Naive thymus-derived CD4-positive, alpha-beta T cell (primary cell): ENCODE measurements at regions not wholly inside any gene's neighbourhood (a gene's known extent, or its start where the extent isn't known, plus 50 kb on each side); places are given as distances from the start of the nearest gene placed in this dataset.
A peak's percentile ranks its signal among the peaks of the same experiment; 100 is the strongest.

Experiments used
- ATAC-seq: fragments of 150-1000 bp; cut with Tn5 transposase; 2 replicates; pipeline ENCODE4 v1.10.0; 2021; ENCODE audit warnings: mild to moderate bottlenecking, moderate library complexity
- CTCF ChIA-PET: fragments of 350-600 bp; sonication (Branson Sonifier 250); formaldehyde crosslinking; loops from one replicate; lab custom pipeline; 2021; ENCODE audit warnings: antibody characterized with exemption; lab: Charles Lee
- POLR2A ChIA-PET: fragments of 350-600 bp; sonication (Branson Sonifier 250); formaldehyde crosslinking; loops from one replicate; lab custom pipeline; 2021; ENCODE audit warnings: antibody characterized with exemption, inconsistent platforms; lab: Charles Lee
- DNase-seq, 9 donors: peaks; one replicate each; pipeline versions ENCODE4 v3.0.0 to v3.0.0-alpha.2; 2020 to 2022; ENCODE audit warnings: mixed read lengths in 1 of 9
- H3K27ac ChIP-seq: one replicate; pipeline ENCODE4 v1.7.0; 2013; ENCODE audit warnings: mild to moderate bottlenecking, low read depth, low read length, moderate library complexity
- H3K27me3 ChIP-seq, 2 donors: one replicate each; pipeline ENCODE4 v1.7.0; 2013; ENCODE audit warnings: low read length in 2 of 2, mild to moderate bottlenecking in 2 of 2, moderate library complexity in 2 of 2; ENCODE audit not compliant: control insufficient read depth in 2 of 2, insufficient read depth in 2 of 2
- H3K36me3 ChIP-seq, 3 experiments: 1 replicate in 2 of 3; 2 replicates in 1 of 3; pipeline ENCODE4 v1.7.0; 2013; ENCODE audit warnings: low read length in 3 of 3, mild to moderate bottlenecking in 3 of 3, moderate library complexity in 1 of 3; ENCODE audit not compliant: insufficient read depth in 3 of 3, control insufficient read depth in 2 of 3
- H3K4me1 ChIP-seq, 2 donors: one replicate each; pipeline ENCODE4 v1.7.0; 2013; ENCODE audit warnings: low read length in 2 of 2, mild to moderate bottlenecking in 2 of 2, moderate library complexity in 1 of 2; ENCODE audit not compliant: control insufficient read depth in 2 of 2, insufficient read depth in 2 of 2
- H3K4me3 ChIP-seq: 2 replicates; pipeline ENCODE4 v1.7.0; 2013; ENCODE audit warnings: mild to moderate bottlenecking, low read length
- H3K9me3 ChIP-seq, 3 experiments: 1 replicate in 2 of 3; 2 replicates in 1 of 3; pipeline ENCODE4 v1.7.0; 2013; ENCODE audit warnings: low read length in 3 of 3; ENCODE audit not compliant: control insufficient read depth in 2 of 3
- H3K27ac Mint-ChIP-seq, 9 donors: one replicate each; pipeline ENCODE4 v1.8.0; 2020 to 2022; ENCODE audit warnings: mixed read lengths in 9 of 9, mild to moderate bottlenecking in 8 of 9, moderate library complexity in 5 of 9, inconsistent platforms in 2 of 9
- H3K27me3 Mint-ChIP-seq, 5 donors: one replicate each; pipeline ENCODE4 v1.8.0; 2021 to 2022; ENCODE audit warnings: mixed read lengths in 5 of 5, mild to moderate bottlenecking in 1 of 5
- H3K36me3 Mint-ChIP-seq, 5 donors: one replicate each; pipeline ENCODE4 v1.8.0; 2020 to 2022; ENCODE audit warnings: mixed read lengths in 5 of 5, mild to moderate bottlenecking in 3 of 5, inconsistent platforms in 1 of 5
- H3K4me1 Mint-ChIP-seq, 7 donors: one replicate each; pipeline ENCODE4 v1.8.0; 2020 to 2022; ENCODE audit warnings: mixed read lengths in 7 of 7, mild to moderate bottlenecking in 3 of 7, inconsistent platforms in 1 of 7
- H3K4me3 Mint-ChIP-seq, 10 donors: one replicate each; pipeline ENCODE4 v1.8.0; 2020 to 2022; ENCODE audit warnings: mild to moderate bottlenecking in 10 of 10, mixed read lengths in 10 of 10, moderate library complexity in 6 of 10, inconsistent platforms in 2 of 10
- H3K9me3 Mint-ChIP-seq, 11 donors: one replicate each; pipeline ENCODE4 v1.8.0; 2020 to 2022; ENCODE audit warnings: mixed read lengths in 11 of 11, mild to moderate bottlenecking in 4 of 11, inconsistent platforms in 1 of 11, moderate library complexity in 1 of 11
- intact Hi-C, 2 donors: fragments of 100-400 bp; cut with micrococcal nuclease; formaldehyde crosslinking; loops; one replicate each; pipeline ENCODE4 v1.15.1; 2023

DNA sequence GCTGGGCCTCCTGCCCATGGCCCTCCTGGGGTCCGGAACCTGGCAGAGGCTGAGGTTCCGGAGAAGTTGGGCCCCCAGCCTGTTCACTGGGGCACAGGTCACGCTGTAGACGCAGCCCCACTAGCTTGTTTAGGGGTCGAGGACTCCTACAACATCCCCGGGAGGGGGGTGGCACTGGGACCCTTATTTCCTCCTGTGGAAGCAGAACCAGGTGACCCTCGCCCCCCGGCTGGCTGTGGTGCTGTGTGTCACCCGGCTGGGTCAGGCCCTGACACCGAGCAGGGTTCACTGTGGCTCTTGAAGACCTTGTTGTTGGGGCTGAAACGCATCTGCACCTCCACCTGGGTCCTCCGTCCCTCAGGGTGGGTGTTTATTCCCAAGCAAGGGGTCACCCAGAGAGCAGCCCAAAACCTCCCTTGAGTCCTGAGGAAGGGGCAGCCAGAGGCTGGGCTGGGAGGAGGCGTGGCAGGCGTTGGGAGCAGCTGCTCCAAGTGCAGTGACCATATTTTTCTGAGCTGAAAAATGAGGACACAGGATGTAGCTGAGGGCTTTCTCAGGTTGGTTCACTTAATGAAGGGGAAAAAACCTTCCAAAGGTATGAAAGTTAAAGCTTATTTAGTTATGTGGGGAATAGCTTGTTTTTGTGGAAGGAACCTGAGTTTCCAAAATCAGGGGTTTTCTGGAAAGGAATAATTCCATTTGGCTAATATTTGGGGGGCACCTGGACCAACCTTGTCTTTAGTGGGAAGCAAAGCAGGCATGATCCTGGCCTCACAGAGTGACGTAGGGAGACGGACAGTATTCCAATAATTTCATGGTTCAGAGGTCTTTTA, 164.7 kb upstream of the IER5L start:
- Mint-ChIP-seq H3K4me1 (peaks cover 0 to 9% (median 6%) of the 10 kb centered on the region in 7 donors), H3K36me3 (no peaks in the 10 kb centered on the region), H3K27ac (peak overlapping the region in 1 of 9 donors; percentile 38), H3K4me3 (no peak overlapping the region), H3K27me3 (peaks cover 0 to 2% (median 0%) of the 10 kb centered on the region in 5 donors), H3K9me3 (peaks cover 0 to 2% (median 0%) of the 10 kb centered on the region in 11 donors)
- H3K4me3 ChIP-seq = no peak overlapping the region
- no peaks in the 10 kb centered on the region for H3K4me1 ChIP-seq
- intact Hi-C loops = no loop called here
- no peak overlapping the region for H3K27ac ChIP-seq
- DNase-seq (no peak), ATAC-seq (no peak)
- no peaks in the 10 kb centered on the region for H3K27me3 ChIP-seq
- ChIA-PET CTCF (interaction anchor here (0.7 kb wide), 1 partner anchor 17 kb away, joined by 3 read pairs; no protein-coding TSS in a partner anchor), POLR2A (interaction anchor here (0.7 to 0.9 kb wide), 2 partner anchors 8 to 107 kb away, joined by 3 read pairs; no protein-coding TSS in a partner anchor)
- no peaks in the 10 kb centered on the region for H3K36me3 ChIP-seq
- H3K9me3 ChIP-seq = no peaks in the 10 kb centered on the region

DNA sequence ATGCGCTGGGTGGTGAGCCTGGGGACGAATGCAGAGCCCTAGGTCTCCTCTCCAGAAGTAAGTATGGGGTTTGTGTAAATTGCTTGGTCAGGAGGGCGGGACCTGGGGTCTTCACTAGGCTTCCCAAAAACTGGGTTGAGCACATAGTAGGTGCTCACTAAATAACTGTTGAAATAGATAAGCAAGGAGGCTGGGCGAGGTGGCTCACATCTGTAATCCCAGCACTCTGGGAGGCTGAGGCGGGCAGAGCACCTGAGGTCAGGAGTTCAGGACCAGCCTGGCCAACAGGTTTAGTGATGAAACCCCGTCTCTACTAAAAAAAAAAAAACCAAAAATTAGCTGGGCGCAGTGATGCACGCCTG, 163.9 kb upstream of the IER5L start:
- CTCF ChIA-PET = no interaction called here
- Mint-ChIP-seq H3K36me3 (no peaks in the 10 kb centered on the region), H3K27me3 (peaks cover 0 to 5% (median 0%) of the 10 kb centered on the region in 5 donors), H3K27ac (no peak overlapping the region), H3K9me3 (peaks cover 0 to 2% (median 0%) of the 10 kb centered on the region in 11 donors), H3K4me1 (peaks cover 0 to 10% (median 6%) of the 10 kb centered on the region in 7 donors), H3K4me3 (no peak overlapping the region)
- Histone ChIP-seq H3K4me1 (no peaks in the 10 kb centered on the region), H3K27ac (no peak overlapping the region), H3K4me3 (no peak overlapping the region), H3K27me3 (no peaks in the 10 kb centered on the region), H3K9me3 (no peaks in the 10 kb centered on the region), H3K36me3 (no peaks in the 10 kb centered on the region)
- POLR2A ChIA-PET = interaction anchor here (0.7 kb wide), 1 partner anchor 106 kb away, joined by 3 read pairs; no protein-coding TSS in a partner anchor
- no peak for DNase-seq
- intact Hi-C loops = no loop called here
- ATAC-seq = no peak

DNA sequence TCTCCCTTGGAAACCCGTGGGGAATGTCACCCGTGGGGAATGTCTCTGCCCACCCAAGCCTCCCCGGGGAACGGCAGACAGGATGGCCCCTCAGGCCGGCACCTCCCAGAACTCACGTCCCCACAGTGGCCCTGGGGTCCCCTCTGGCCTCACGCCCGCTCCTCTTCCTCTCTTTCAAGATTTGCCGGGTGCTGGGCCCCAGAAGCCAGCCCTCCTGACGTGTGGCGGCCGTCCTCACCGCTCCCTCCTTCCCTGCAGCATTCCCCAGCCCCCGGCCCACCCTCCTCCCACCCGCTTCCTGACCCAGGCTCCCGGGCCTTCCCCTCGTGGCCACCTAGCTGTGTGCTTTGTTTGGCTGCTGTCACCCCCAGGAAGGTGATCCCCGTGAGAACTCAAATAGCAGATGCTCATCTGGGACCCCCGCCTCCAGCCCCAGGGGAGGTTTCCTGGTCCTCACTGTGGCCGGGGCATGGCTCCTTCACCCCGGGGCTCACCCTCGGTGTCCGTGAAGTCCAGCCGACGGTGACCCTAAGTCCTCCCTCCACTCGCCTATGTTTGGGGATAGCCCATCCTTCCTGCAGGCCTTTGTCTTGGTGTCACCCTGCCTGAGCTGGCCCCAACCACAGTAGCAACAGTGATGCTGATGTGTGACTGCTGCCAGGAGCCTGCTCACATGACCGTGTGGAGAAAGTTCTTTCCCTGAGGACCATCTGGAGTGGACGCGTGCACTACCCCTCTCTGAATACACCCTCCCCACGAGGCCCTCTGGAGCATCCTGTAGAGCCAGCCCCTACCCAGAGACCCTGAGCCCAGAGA, 163.3 kb upstream of the IER5L start:
- H3K27me3 ChIP-seq = no peaks in the 10 kb centered on the region
- DNase-seq (no peak), ATAC-seq (no peak)
- H3K4me3 Mint-ChIP-seq = no peak overlapping the region
- H3K4me3 ChIP-seq = no peak overlapping the region
- peaks cover 0 to 8% (median 0%) of the 10 kb centered on the region in 5 donors for H3K27me3 Mint-ChIP-seq
- peaks cover under 1 to 9% (median 7%) of the 10 kb centered on the region in 7 donors for H3K4me1 Mint-ChIP-seq
- H3K27ac Mint-ChIP-seq = no peak overlapping the region
- H3K36me3 Mint-ChIP-seq = no peaks in the 10 kb centered on the region
- peaks cover 2% of the 10 kb centered on the region in 2 donors for H3K4me1 ChIP-seq
- POLR2A ChIA-PET = interaction anchor here (0.6 to 0.7 kb wide), 2 partner anchors 21 to 105 kb away, joined by 3 to 5 read pairs; no protein-coding TSS in a partner anchor
- CTCF ChIA-PET = interaction anchor here (0.7 kb wide), 1 partner anchor 199 kb away, joined by 4 read pairs; no protein-coding TSS in a partner anchor
- H3K36me3 ChIP-seq = no peaks in the 10 kb centered on the region
- H3K9me3 ChIP-seq = no peaks in the 10 kb centered on the region
- no peak overlapping the region for H3K27ac ChIP-seq
- no peaks in the 10 kb centered on the region for H3K9me3 Mint-ChIP-seq
- intact Hi-C loops = no loop called here

DNA sequence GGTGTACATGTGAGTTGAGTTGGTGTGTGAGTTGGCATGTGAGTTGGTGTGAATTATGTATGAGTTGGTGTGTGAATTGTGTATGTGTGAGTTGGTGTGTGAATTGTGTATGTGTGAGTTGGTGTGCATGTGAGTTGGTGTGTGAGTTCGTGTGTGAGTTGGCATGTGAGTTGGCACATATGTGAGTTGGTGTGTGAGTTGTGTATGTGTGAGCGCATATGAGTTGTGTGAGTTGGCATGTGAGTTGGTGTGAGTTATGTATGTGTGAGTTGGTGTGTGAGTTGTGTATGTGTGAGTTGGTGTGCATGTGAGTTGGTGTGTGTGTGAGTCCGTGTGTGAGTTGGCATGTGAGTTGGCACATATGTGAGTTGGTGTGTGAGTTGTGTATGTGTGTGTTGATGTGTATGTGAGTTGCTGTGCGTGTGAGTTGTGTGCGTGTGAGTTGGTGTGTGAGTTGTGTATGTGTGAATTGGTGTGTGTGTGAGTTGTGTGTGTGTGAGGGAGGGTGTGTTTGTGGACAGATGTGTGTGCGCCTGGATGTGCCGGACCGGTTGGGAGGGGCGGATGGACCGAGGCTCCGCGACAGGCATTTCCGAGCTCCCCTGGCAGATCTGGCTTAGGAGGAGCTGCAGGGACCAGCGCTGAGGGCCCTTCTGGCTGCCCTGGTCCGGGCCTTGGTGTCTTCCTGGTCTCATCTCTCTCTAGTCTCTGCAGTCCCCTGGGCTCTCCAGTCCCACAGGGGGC, 162.5 kb upstream of the IER5L start:
- H3K36me3 ChIP-seq = no peaks in the 10 kb centered on the region
- CTCF ChIA-PET = interaction anchor here (0.7 kb wide), 1 partner anchor 198 kb away, joined by 4 read pairs; no protein-coding TSS in a partner anchor
- H3K36me3 Mint-ChIP-seq = no peaks in the 10 kb centered on the region
- intact Hi-C loops = no loop called here
- no peaks in the 10 kb centered on the region for H3K27me3 ChIP-seq
- no peak overlapping the region for H3K27ac ChIP-seq
- ATAC-seq (no peak), DNase-seq (no peak)
- H3K9me3 ChIP-seq = no peaks in the 10 kb centered on the region
- no peak overlapping the region for H3K4me3 ChIP-seq
- no peaks in the 10 kb centered on the region for H3K9me3 Mint-ChIP-seq
- no peak overlapping the region for H3K4me3 Mint-ChIP-seq
- peaks cover 3 to 9% of the 10 kb centered on the region in 2 donors for H3K4me1 ChIP-seq
- peaks cover 0 to 8% (median 0%) of the 10 kb centered on the region in 5 donors for H3K27me3 Mint-ChIP-seq
- POLR2A ChIA-PET = no interaction called here
- peaks cover 6 to 17% (median 12%) of the 10 kb centered on the region in 7 donors for H3K4me1 Mint-ChIP-seq
- no peak overlapping the region for H3K27ac Mint-ChIP-seq

DNA sequence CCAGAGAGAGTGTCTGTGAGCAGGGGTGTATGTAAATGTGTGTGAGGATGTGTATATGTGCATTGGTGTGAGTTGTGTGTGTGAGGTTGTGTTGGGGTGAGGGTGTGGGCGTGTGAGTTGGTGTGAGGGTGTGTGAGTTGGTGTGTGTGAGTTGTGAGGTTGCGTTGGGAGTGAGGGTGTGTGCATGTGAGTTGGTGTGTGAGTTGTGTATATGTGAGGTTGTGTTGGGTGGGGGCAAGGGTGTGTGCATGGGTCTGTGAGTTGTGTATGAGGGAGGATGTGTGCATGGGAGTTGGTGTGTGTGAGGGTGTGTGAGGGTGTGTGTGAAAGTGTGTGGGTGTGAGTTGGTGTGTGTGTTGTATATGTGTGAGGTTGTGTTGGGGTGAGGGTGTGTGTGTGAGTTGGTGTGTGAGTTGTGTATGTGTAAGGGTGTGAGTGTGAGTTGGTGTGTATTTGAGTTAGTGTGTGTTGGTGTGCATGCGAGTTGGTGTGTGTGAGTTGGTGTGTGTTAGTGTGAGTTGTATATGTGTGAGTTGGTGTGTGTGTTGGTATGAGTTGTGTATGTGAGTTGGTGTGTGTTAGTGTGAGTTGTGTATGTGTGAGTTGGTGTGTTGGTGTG, 161.6 kb upstream of the IER5L start:
- Mint-ChIP-seq H3K27me3 (peaks cover 0 to 8% (median 0%) of the 10 kb centered on the region in 5 donors), H3K9me3 (no peaks in the 10 kb centered on the region), H3K27ac (no peak overlapping the region), H3K4me3 (no peak overlapping the region), H3K36me3 (no peaks in the 10 kb centered on the region), H3K4me1 (peaks cover 11 to 24% (median 14%) of the 10 kb centered on the region in 7 donors)
- no peak for DNase-seq
- Histone ChIP-seq H3K4me1 (peaks cover 3 to 14% of the 10 kb centered on the region in 2 donors), H3K9me3 (no peaks in the 10 kb centered on the region), H3K4me3 (no peak overlapping the region), H3K27ac (no peak overlapping the region), H3K36me3 (no peaks in the 10 kb centered on the region), H3K27me3 (no peaks in the 10 kb centered on the region)
- ChIA-PET CTCF (no interaction called here), POLR2A (no interaction called here)
- intact Hi-C loops = loop anchor here in 1 of 2 donors (5.0 kb wide), 2 partner anchors 43 to 162 kb away; partner anchors contain the start of gene IER5L
- no peak for ATAC-seq
